ENCODE measurements at regions not wholly inside any gene's neighbourhood (a gene's known extent, or its start where the extent isn't known, plus 50 kb on each side); places are given as distances from the start of the nearest gene placed in this dataset.

DNA sequence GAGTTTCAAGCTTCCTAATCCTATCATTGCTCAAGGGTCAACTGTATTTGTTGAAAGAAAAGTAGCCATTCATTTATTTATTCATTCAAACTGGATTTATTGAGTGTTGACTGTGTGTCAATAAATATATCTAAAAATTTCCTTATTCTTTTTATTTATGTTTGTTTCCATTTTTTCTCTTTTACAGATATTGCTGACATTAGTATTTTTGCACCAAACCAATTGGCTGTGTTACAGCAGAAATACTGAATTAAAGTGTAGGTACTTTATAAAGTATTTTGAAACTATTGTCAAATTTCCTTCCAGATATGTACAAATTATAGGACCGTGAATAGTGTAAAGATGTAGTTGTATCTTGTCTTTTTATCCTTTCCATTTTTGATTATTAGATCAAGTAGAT is 692.0 kb upstream of the SLC10A2 start:
- no peak for DNase-seq (ENCODE audit: extremely low read depth in 1 of 2, low read depth in 1 of 2)

DNA sequence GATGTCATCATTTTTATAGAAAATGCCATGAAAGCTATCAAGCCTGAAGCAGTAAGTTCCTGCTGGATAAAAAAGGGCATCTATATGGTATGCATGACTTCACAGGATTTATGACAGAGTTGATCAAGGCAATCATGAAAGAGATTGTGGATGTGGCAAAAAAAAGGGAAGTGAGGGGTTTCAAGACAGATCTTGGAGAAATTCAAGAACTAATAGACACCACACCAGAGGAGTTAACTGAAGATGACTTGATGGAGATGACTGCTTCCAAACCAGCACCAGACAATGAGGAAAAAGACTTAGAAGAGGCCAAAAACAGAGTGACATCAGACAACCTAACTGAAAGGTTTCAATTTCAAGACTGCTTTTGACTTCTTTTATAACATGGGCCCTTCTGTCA is 691.1 kb upstream of the SLC10A2 start:
- DNase-seq (ENCODE audit: extremely low read depth in 1 of 2, low read depth in 1 of 2) = no peak

DNA sequence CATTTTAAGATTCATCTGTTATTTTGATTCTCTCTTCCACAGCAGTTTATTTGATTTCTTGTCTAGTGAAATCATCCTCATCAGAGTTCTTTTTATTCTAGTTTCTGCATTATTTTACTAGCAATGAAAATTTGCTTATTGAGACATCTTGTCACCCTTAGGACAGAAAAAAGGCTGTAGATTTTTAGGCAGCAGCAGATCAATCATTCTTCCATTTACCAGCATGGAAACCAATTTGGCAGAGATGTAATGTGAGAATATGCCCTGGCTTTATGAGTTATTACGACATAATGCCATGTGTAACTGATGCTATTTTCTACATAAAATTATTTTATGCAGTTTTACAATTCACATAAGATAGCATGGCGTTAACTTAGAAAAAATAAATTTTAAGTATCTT is 688.6 kb upstream of the SLC10A2 start:
- DNase-seq (ENCODE audit: extremely low read depth in 1 of 2, low read depth in 1 of 2) = no peak

DNA sequence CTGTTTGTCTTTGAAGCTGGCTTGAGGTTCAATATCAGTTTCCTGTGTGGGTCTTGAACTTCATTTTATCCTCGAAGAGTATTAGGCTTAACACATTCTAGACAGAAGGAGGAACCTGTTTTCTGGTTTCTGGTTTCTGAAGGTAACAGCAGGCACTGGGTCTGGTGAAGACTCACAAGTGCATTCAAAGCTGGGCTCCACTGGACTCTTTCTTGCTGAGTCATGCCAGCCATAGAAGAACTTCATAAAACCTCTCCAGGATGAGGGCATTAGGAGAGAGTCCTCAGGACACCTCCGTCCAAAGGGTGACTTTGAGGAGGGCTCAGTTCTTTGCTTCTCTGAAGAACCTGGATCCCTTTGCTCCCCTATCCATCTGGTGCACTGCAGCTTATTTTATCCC is 668.6 kb upstream of the SLC10A2 start:
- DNase-seq (ENCODE audit: extremely low read depth in 1 of 2, low read depth in 1 of 2) = no peak

DNA sequence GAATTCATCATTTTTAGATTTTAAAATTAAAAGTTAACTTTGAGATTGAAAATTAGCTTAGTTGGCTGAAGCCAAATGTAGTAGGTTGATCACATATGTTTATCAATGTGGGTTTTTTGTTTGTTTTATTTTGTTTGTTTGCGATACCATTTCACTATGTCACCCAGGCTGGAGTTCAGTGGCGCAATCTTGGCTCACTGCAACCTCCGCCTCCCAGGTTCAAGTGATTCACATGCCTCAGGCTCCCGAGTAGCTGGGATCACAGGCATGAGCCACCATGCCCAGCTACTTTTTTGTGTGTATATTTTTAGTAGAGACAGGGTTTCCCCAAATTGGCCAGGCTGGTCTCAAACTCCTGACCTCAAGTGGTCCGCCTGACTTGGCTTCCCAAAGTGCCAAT is 665.7 kb upstream of the SLC10A2 start:
- DNase-seq (ENCODE audit: extremely low read depth in 1 of 2, low read depth in 1 of 2) = no peak

DNA sequence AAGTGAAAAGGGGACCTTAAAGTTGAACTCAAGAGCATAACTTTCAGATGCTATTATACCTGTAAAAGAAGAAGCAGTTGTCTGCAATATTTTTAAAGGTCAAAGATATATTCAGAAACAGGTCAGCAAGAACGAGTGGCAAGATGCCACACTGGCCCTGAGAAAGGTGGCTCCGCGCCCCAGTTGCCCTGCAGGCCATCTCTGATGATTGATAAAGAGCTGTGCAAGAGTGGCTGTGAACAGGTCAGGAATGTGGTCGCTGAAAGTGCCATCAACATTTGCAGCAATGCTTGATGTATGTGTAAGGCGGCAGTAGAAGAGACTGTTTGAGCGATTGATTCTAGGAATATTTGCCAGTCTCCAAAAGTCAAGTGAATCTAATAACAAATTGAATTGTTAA is 664.2 kb upstream of the SLC10A2 start:
- DNase-seq (ENCODE audit: extremely low read depth in 1 of 2, low read depth in 1 of 2) = no peak

DNA sequence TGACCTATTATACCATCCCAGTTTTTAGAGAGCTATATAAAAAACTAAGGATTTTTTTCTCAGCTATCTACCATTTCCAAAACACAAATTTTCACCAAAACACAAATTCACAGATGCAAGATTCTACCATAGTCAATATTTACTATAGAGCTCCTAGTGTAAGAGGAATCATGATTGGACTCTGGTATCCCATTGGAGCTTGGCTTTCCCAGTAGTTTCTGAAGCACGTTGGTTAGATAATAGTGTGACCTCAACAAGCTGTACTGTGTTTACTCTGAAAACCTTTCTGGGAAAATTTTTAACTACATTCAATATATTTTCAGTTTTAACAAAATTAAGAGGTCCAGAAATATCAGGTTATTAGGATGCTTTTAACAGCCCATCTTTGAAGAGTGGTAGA is 660.6 kb upstream of the SLC10A2 start:
- DNase-seq (ENCODE audit: extremely low read depth in 1 of 2, low read depth in 1 of 2) = no peak

DNA sequence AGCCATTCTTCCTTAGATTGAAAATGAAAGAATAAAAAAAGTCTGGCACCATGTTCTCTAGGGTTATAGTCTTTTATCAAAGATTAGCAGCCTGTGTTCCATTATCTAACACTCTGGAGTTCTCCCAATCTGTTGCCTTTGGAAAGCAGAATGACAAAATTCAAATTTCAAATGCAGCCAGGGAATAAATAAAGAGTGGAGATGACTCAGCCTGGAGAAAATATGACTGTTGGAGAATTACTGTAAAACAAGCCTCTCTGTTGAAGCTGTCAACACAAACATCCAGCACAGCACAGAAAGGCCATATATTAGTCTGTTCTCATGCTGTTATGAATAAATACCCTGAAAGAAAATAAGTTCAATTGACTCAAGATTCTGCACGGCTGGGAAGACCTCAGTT is 650.5 kb upstream of the SLC10A2 start:
- DNase-seq (ENCODE audit: extremely low read depth in 1 of 2, low read depth in 1 of 2) = no peak

DNA sequence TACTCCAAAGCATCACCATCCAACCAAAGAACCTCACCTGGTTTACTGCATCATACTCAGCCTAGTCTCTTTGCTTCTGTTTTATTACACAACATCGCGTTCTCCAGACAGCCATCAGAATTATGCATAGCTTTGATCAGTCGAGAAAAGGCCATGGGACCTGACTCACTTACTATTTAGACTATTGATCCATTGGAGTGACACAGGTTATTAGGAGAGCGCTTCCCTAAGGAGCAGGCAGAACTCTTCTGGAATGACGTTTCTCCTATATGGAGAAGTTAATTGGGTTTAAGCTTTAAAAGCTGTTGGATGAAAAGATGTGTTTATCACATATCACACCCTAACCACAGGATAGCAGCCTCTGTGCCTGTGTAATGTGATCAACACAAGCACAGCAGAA is 649.1 kb upstream of the SLC10A2 start:
- no peak for DNase-seq (ENCODE audit: extremely low read depth in 1 of 2, low read depth in 1 of 2)

DNA sequence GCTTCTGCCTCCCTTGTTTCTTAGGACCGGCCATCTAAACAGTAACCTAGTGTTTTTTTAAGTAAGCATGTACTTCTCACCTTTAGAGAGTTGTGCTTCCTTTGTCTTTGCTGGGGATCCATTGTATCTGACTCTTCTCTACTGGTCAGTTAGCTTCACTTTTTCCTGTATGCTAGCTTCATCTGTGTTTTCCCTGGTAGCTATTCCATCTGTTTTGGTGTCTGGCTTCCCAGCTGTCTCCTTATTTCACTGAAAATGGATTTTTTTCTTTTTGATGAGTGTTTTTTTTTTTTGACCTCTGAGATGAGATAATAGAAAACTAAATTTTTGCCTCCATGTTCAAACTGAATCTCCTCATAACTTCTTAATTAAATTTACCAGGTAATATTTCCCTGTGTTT is 637.0 kb upstream of the SLC10A2 start:
- DNase-seq (ENCODE audit: extremely low read depth in 1 of 2, low read depth in 1 of 2) = no peak

DNA sequence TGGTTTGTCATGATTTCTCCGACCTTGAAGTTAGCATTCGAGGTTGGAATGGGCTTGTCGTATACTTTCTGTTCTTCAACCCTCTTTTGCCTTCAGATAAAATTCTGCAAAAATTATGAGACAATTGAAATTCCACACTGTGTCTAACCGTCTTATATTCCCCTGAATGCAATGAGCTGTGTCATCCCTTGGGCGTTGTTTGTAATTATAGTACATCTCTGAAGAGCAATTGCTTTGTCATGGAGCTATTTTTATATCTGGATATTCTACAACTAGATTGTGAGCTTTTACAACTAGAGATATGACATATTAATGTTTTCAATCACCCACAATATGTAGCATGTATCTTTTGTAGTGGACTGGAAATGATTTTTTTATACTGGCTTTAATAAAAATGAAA is 631.8 kb upstream of the SLC10A2 start:
- DNase-seq (ENCODE audit: extremely low read depth in 1 of 2, low read depth in 1 of 2) = no peak

DNA sequence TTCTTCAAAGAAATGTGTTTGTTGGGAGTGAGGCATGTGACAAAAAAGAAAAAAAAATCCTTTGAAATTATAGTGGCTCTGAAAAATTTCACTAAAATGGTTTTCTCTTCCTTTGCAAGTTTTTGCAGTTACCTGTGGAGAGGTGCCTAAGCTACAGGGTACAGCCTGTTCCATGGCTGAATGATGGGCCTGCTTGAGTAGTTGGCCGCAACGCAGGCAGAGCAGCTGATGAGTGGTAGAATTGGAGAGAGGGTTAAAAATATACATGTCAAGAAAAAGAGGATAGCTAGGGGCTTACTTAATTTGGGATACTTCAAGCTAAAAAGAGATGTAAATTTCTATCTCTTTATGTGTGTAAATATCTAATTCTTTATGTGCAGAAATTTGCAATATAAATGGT is 629.1 kb upstream of the SLC10A2 start:
- no peak for DNase-seq (ENCODE audit: extremely low read depth in 1 of 2, low read depth in 1 of 2)

DNA sequence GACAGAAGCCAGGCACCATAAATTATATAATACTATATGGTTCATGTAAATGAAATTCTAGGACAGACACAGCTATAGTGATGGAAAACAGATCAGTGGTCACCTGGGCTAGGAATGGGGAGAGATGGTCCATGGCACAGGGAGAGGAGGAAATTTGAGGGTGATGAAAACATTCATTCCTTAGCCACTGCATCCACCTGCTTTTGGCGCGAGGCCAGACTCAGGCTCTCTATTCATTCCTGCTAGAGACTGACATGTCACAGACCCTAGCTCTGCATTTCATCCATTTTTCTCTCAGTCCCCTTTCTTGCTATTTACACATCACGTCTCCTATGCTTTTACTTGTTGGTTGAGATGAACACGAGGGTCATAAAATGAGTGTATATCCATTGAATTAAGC is 628.3 kb upstream of the SLC10A2 start:
- DNase-seq (ENCODE audit: extremely low read depth in 1 of 2, low read depth in 1 of 2) = no peak

DNA sequence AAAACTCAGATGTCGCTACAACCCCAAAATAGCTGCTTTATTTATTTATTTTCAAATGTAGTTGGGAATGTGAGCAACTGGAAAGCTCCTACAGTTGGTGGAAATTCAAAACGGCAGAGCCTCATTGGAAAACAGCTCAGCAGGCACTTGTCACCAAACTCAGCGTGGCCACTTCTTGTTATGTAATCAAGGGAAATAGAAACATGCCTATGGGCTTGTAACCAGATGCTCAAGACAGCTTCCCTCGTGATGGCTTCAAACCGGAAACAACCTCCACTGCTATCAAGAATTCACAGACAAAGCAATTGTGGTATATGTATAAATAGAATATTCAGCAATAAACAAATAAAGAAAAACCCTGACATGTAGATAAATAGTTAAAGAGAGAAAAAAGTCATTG is 627.8 kb upstream of the SLC10A2 start:
- DNase-seq (ENCODE audit: extremely low read depth in 1 of 2, low read depth in 1 of 2) = no peak

DNA sequence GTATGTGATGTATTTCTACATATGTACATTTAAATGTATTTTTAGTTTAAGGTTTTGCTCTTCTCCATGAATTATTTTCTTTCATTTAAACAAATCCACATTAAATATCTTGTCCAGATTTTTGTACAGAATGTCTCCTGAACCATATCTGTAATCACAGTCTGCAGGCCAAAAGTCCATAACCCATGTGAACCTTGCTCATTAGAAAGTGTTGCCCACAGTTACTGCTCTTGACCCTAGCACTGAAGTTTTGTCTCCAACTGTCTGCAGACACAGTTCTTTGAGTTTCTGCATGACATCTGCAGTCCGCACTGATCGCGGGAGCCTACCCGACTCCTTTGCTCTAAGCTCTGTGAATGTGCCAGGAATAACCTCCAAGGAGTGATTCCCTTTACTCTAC is 626.2 kb upstream of the SLC10A2 start:
- no peak for DNase-seq (ENCODE audit: extremely low read depth in 1 of 2, low read depth in 1 of 2)

DNA sequence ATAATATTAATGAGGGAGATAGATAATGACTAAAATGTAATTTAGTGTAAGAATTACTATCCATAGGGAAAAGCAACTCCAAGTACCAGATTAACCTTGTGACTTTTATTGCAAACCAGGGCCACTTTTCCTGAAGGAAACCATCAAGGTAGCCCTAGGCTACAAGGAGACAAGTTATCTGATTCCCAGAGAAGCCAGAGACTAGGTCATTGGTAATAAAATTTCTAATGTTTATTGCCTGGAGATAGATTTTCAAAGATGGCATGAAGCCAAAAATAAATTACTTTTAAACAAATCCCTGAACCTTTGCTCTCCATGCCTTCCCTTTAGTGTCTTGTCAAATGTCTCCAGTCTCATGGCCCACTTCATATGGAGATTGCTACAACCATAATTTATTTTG is 610.1 kb upstream of the SLC10A2 start:
- DNase-seq (ENCODE audit: extremely low read depth in 1 of 2, low read depth in 1 of 2) = no peak

DNA sequence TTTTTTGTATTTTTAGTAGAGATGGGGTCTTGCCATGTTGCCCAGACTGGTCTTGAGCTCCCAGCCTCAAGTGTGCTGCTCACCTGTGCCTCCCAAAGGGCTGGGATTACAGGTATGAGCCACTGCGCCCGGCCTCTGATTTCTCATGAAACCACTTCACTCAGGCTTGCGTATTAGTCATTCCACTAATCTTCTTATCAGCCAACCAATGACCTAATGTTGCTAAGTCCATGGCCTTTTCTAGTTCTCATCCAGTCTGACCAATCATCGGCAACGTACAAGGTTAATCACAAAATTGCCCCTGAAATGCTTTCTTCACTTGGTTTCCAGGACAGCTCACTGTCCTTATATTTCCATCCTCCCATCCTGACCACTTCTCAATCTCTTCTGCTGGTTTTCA is 605.3 kb upstream of the SLC10A2 start:
- no peak for DNase-seq (ENCODE audit: extremely low read depth in 1 of 2, low read depth in 1 of 2)

DNA sequence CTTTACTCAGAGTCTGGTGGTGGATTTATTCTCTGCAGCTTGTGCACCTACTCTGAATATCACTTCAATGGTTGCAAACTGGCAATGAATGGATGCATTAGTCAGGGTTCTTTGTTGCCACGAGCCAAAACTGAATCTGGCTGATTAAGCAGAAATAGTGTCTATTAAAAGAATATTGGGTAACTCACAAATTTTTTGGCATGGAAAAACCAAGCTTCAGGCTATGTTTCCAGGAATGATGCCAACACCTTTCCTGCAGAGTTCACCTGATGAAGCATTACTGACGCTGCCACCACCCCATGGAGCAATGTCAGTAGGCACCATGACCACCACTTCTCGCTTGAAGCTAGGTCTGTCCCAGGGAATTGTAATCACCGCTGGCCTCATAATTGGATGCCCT is 597.8 kb upstream of the SLC10A2 start:
- no peak for DNase-seq (ENCODE audit: extremely low read depth in 1 of 2, low read depth in 1 of 2)

DNA sequence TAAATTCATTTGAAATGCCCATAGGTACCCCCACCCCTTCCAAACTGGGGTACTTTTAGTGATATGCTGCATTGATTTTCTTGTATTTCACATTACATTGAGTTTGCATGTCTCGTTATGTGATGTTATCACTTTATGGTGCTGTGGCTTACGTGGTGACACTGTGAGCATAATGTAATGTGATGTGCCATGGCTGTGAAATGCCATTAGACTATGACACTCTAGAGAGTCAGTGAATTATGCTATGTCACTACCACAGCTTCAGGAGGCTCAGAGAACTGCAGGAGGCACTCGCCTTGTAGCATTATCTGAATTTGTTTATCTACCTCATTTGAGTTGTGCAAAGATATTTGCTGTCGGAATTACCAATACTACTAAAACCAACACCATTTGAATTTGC is 590.1 kb upstream of the SLC10A2 start:
- DNase-seq (ENCODE audit: extremely low read depth in 1 of 2, low read depth in 1 of 2) = no peak

DNA sequence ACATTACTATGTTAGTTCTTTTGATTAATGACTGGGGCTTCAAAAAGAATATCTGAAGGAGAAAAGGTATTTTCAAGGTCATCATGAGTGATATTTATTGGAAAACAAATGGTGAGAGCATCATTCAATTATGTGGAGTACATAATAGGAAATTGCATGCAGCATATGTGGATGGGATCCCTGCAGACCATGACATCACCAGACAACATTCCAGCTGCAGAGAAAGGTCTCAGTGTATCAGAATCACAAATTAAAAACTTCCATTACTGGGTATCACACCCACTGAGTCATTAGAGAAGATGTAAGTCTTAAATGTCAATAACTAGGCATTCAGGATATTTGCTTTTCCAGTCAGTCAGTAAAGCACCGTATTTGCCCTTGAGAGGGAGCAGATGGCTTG is 574.4 kb upstream of the SLC10A2 start:
- no peak for DNase-seq (ENCODE audit: extremely low read depth in 1 of 2, low read depth in 1 of 2)

DNA sequence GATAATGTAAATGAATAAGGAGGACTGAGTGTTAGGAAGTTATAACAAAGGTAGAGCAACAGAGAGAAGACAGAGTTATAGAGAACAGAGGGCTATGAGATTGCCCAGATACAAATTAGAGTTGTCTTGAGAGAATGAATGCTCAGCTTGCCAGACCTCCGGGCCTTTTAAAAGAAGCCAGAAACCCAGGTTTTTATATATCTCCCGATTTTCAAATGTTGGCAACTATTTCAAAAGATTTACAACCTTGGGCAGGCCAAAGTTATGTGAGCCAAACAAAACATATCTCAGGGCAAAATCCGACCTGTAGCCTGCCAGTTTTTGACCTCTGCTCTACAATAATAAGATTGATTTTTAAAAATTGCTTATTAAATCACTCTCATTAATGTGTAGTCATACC is 573.1 kb upstream of the SLC10A2 start:
- DNase-seq (ENCODE audit: extremely low read depth in 1 of 2, low read depth in 1 of 2) = no peak

DNA sequence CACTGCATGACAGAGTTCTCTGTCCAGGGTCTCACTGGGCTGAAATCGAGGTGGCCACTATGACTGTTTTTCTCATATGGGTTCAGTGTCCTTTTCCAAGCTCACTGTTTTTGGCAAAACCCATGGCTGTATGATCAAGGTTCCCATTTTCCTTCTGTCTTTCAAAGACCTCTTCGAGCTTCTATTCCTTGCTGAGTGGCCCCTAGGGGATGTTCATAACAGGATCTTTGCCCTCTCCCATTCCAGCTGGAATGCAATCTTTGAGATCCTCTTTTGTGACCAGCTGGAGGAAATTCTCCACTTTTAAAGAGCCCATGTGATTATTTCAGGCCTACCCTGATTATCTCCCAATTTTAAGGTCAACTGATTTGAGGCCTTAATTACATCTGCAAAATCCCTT is 572.5 kb upstream of the SLC10A2 start:
- DNase-seq (ENCODE audit: extremely low read depth in 1 of 2, low read depth in 1 of 2) = no peak

DNA sequence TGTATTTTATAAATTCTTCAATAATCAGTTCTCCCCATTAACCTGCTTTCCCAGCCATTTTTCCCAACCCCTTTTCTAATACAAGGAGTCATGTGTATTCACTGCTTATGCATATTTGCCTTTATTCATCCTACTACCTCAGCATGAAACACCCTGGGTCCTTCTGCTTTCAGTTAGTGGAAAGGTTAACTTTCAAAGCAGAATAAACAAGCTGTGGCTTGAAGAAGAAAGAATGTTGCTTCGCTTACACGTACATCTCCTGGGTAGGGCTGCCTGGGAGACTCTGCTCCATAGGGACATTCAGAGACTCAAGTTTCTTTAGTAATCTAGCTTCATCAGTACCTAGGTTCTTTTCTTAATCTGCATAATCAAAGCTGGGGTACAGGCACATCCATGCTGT is 567.8 kb upstream of the SLC10A2 start:
- DNase-seq (ENCODE audit: extremely low read depth in 1 of 2, low read depth in 1 of 2) = no peak

DNA sequence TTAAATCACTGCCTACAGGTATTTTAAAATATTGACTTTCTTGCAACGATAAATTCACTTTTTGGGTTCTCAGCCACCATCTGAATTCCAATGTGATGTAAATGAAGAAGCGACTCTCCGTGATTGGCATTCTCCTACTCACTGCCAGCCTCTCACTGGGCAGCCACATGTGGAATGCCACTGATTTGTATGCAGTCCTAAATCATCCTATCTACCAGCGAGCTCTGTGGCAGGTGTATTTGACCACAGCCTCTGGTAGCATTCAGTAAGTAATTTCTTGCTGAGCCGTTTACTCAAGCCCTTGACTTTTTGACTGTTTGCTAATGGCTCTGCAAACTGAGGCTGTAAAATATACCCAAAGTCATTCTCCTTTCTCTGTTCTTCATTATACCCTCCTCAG is 559.0 kb upstream of the SLC10A2 start:
- no peak for DNase-seq (ENCODE audit: extremely low read depth in 1 of 2, low read depth in 1 of 2)
